ENCODE measurements at regions not wholly inside any gene's neighbourhood (a gene's known extent, or its start where the extent isn't known, plus 50 kb on each side); places are given as distances from the start of the nearest gene placed in this dataset.
A peak's percentile ranks its signal among the peaks of the same experiment; 100 is the strongest.

- Histone ChIP-seq H3K27me3 (ENCODE audit: control insufficient read depth in 2 of 2, insufficient read depth in 1 of 2, low read length in 1 of 2) (no peaks in the 10 kb centered on the region), H3K9me3 (ENCODE audit: control insufficient read depth in 2 of 2, insufficient read depth in 1 of 2, low read length in 1 of 2) (no peaks in the 10 kb centered on the region), H3K27ac (ENCODE audit: low read depth in 1 of 2, low read length in 1 of 2) (no peak overlapping the region), H3K36me3 (ENCODE audit: control insufficient read depth in 2 of 2, insufficient read depth in 2 of 2, low read length in 1 of 2) (no peaks in the 10 kb centered on the region), H3K4me1 (ENCODE audit: control insufficient read depth in 2 of 2, insufficient read depth in 2 of 2, low read length in 2 of 2) (no peaks in the 10 kb centered on the region), H3K4me3 (ENCODE audit: low read length in 2 of 2) (no peak overlapping the region)
- DNase-seq (ENCODE audit: low read depth in 6 of 9, low spot score in 9 of 9) = no peak
- 16% methylated on average over 1 of the region's 1 CpG for WGBS
Measured at GRCh38 chr3:178967177-178967532, 104.5 kb downstream of the ZMAT3 start.

- Histone ChIP-seq H3K4me3 (ENCODE audit: low read length in 2 of 2) (no peak overlapping the region), H3K9me3 (ENCODE audit: control insufficient read depth in 2 of 2, insufficient read depth in 1 of 2, low read length in 1 of 2) (no peaks in the 10 kb centered on the region), H3K36me3 (ENCODE audit: control insufficient read depth in 2 of 2, insufficient read depth in 2 of 2, low read length in 1 of 2) (no peaks in the 10 kb centered on the region), H3K27me3 (ENCODE audit: control insufficient read depth in 2 of 2, insufficient read depth in 1 of 2, low read length in 1 of 2) (no peaks in the 10 kb centered on the region), H3K27ac (ENCODE audit: low read depth in 1 of 2, low read length in 1 of 2) (no peak overlapping the region), H3K4me1 (ENCODE audit: control insufficient read depth in 2 of 2, insufficient read depth in 2 of 2, low read length in 2 of 2) (no peaks in the 10 kb centered on the region)
- DNase-seq (ENCODE audit: low read depth in 6 of 9, low spot score in 9 of 9) = peak in 4 of 9 donors; percentile 2 to 34 (median 3)
- 48% methylated on average over 6 of the region's 6 CpGs for WGBS
Measured at GRCh38 chr3:178966299-178967176, 105.1 kb downstream of the ZMAT3 start.

- H3K9me3 ChIP-seq (ENCODE audit: control insufficient read depth in 2 of 2, insufficient read depth in 1 of 2, low read length in 1 of 2) = no peaks in the 10 kb centered on the region
- no peak for DNase-seq (ENCODE audit: low read depth in 6 of 9, low spot score in 9 of 9)
- WGBS = 70% methylated on average over 4 of the region's 4 CpGs
Measured at GRCh38 chr3:178964551-178964950, 107.1 kb downstream of the ZMAT3 start.

GRCh38 chr3:178960918-178961317 is 110.7 kb downstream of the ZMAT3 start:
- no peak overlapping the region for H3K27ac ChIP-seq (ENCODE audit: low read depth in 1 of 2, low read length in 1 of 2)
- H3K27me3 ChIP-seq (ENCODE audit: control insufficient read depth in 2 of 2, insufficient read depth in 1 of 2, low read length in 1 of 2) = no peaks in the 10 kb centered on the region
- no peaks in the 10 kb centered on the region for H3K4me1 ChIP-seq (ENCODE audit: control insufficient read depth in 2 of 2, insufficient read depth in 2 of 2, low read length in 2 of 2)
- H3K36me3 ChIP-seq (ENCODE audit: control insufficient read depth in 2 of 2, insufficient read depth in 2 of 2, low read length in 1 of 2) = no peaks in the 10 kb centered on the region
- no peak overlapping the region for H3K4me3 ChIP-seq (ENCODE audit: low read length in 2 of 2)
- no peaks in the 10 kb centered on the region for H3K9me3 ChIP-seq (ENCODE audit: control insufficient read depth in 2 of 2, insufficient read depth in 1 of 2, low read length in 1 of 2)
- DNase-seq (ENCODE audit: low read depth in 6 of 9, low spot score in 9 of 9) = no peak

More at GRCh38 chr3:178964551-178964950, 107.1 kb downstream of the ZMAT3 start:
- H3K27ac ChIP-seq (ENCODE audit: low read depth in 1 of 2, low read length in 1 of 2) = no peak overlapping the region
- H3K27me3 ChIP-seq (ENCODE audit: control insufficient read depth in 2 of 2, insufficient read depth in 1 of 2, low read length in 1 of 2) = no peaks in the 10 kb centered on the region
- H3K36me3 ChIP-seq (ENCODE audit: control insufficient read depth in 2 of 2, insufficient read depth in 2 of 2, low read length in 1 of 2) = no peaks in the 10 kb centered on the region
- H3K4me1 ChIP-seq (ENCODE audit: control insufficient read depth in 2 of 2, insufficient read depth in 2 of 2, low read length in 2 of 2) = no peaks in the 10 kb centered on the region
- H3K4me3 ChIP-seq (ENCODE audit: low read length in 2 of 2) = no peak overlapping the region

DNA sequence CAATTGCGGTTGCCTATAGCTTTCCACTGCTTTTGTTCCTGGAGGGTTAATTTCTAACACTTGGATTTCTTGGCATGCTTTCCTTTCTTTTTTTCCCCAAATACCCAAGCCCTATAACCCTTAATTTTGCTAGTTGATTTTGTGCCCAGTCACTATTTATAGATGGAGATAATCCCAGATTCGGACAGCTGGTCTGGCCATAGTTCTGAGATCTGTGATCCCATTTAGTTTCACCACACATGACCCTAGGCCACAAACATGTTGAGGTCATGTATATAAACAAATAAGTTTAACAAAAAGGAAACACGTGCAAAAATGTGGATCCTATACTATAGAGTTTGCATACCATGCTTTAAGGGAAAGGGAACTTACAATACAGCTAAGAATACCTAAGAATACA is 111.4 kb downstream of the ZMAT3 start:
- DNase-seq (ENCODE audit: low read depth in 6 of 9, low spot score in 9 of 9) = no peak
- Histone ChIP-seq H3K27me3 (ENCODE audit: control insufficient read depth in 2 of 2, insufficient read depth in 1 of 2, low read length in 1 of 2) (no peaks in the 10 kb centered on the region), H3K36me3 (ENCODE audit: control insufficient read depth in 2 of 2, insufficient read depth in 2 of 2, low read length in 1 of 2) (no peaks in the 10 kb centered on the region), H3K9me3 (ENCODE audit: control insufficient read depth in 2 of 2, insufficient read depth in 1 of 2, low read length in 1 of 2) (no peaks in the 10 kb centered on the region), H3K4me1 (ENCODE audit: control insufficient read depth in 2 of 2, insufficient read depth in 2 of 2, low read length in 2 of 2) (no peaks in the 10 kb centered on the region), H3K4me3 (ENCODE audit: low read length in 2 of 2) (no peak overlapping the region), H3K27ac (ENCODE audit: low read depth in 1 of 2, low read length in 1 of 2) (no peak overlapping the region)
- WGBS = 68% methylated on average over 3 of the region's 3 CpGs

GRCh38 chr3:178950676-178951075 is 120.9 kb downstream of the ZMAT3 start:
- 47% methylated on average over 2 of the region's 2 CpGs for WGBS
- DNase-seq (ENCODE audit: low read depth in 6 of 9, low spot score in 9 of 9) = no peak
- no peaks in the 10 kb centered on the region for H3K9me3 ChIP-seq (ENCODE audit: control insufficient read depth in 2 of 2, insufficient read depth in 1 of 2, low read length in 1 of 2)
- no peak overlapping the region for H3K27ac ChIP-seq (ENCODE audit: low read depth in 1 of 2, low read length in 1 of 2)
- H3K4me1 ChIP-seq (ENCODE audit: control insufficient read depth in 2 of 2, insufficient read depth in 2 of 2, low read length in 2 of 2) = no peaks in the 10 kb centered on the region
- no peaks in the 10 kb centered on the region for H3K27me3 ChIP-seq (ENCODE audit: control insufficient read depth in 2 of 2, insufficient read depth in 1 of 2, low read length in 1 of 2)
- H3K4me3 ChIP-seq (ENCODE audit: low read length in 2 of 2) = no peak overlapping the region
- H3K36me3 ChIP-seq (ENCODE audit: control insufficient read depth in 2 of 2, insufficient read depth in 2 of 2, low read length in 1 of 2) = no peaks in the 10 kb centered on the region

GRCh38 chr3:178949896-178950295 is 121.7 kb downstream of the ZMAT3 start:
- Histone ChIP-seq H3K27ac (ENCODE audit: low read depth in 1 of 2, low read length in 1 of 2) (no peak overlapping the region), H3K27me3 (ENCODE audit: control insufficient read depth in 2 of 2, insufficient read depth in 1 of 2, low read length in 1 of 2) (no peaks in the 10 kb centered on the region), H3K9me3 (ENCODE audit: control insufficient read depth in 2 of 2, insufficient read depth in 1 of 2, low read length in 1 of 2) (no peaks in the 10 kb centered on the region), H3K4me3 (ENCODE audit: low read length in 2 of 2) (no peak overlapping the region), H3K4me1 (ENCODE audit: control insufficient read depth in 2 of 2, insufficient read depth in 2 of 2, low read length in 2 of 2) (no peaks in the 10 kb centered on the region), H3K36me3 (ENCODE audit: control insufficient read depth in 2 of 2, insufficient read depth in 2 of 2, low read length in 1 of 2) (no peaks in the 10 kb centered on the region)
- no peak for DNase-seq (ENCODE audit: low read depth in 6 of 9, low spot score in 9 of 9)
- 96% methylated on average over 3 of the region's 3 CpGs for WGBS

- no peaks in the 10 kb centered on the region for H3K27me3 ChIP-seq (ENCODE audit: control insufficient read depth in 2 of 2, insufficient read depth in 1 of 2, low read length in 1 of 2)
- H3K4me1 ChIP-seq (ENCODE audit: control insufficient read depth in 2 of 2, insufficient read depth in 2 of 2, low read length in 2 of 2) = no peaks in the 10 kb centered on the region
- no peaks in the 10 kb centered on the region for H3K36me3 ChIP-seq (ENCODE audit: control insufficient read depth in 2 of 2, insufficient read depth in 2 of 2, low read length in 1 of 2)
- H3K27ac ChIP-seq (ENCODE audit: low read depth in 1 of 2, low read length in 1 of 2) = no peak overlapping the region
- no peak overlapping the region for H3K4me3 ChIP-seq (ENCODE audit: low read length in 2 of 2)
- DNase-seq (ENCODE audit: low read depth in 6 of 9, low spot score in 9 of 9) = no peak
- H3K9me3 ChIP-seq (ENCODE audit: control insufficient read depth in 2 of 2, insufficient read depth in 1 of 2, low read length in 1 of 2) = no peaks in the 10 kb centered on the region
Measured at GRCh38 chr3:178948546-178948945, 123.1 kb downstream of the ZMAT3 start.

GRCh38 chr3:178947738-178948137 is 123.9 kb downstream of the ZMAT3 start:
- H3K4me1 ChIP-seq (ENCODE audit: control insufficient read depth in 2 of 2, insufficient read depth in 2 of 2, low read length in 2 of 2) = no peaks in the 10 kb centered on the region
- H3K27ac ChIP-seq (ENCODE audit: low read depth in 1 of 2, low read length in 1 of 2) = no peak overlapping the region
- DNase-seq (ENCODE audit: low read depth in 6 of 9, low spot score in 9 of 9) = no peak
- no peaks in the 10 kb centered on the region for H3K9me3 ChIP-seq (ENCODE audit: control insufficient read depth in 2 of 2, insufficient read depth in 1 of 2, low read length in 1 of 2)
- H3K4me3 ChIP-seq (ENCODE audit: low read length in 2 of 2) = no peak overlapping the region
- H3K36me3 ChIP-seq (ENCODE audit: control insufficient read depth in 2 of 2, insufficient read depth in 2 of 2, low read length in 1 of 2) = no peaks in the 10 kb centered on the region
- H3K27me3 ChIP-seq (ENCODE audit: control insufficient read depth in 2 of 2, insufficient read depth in 1 of 2, low read length in 1 of 2) = no peaks in the 10 kb centered on the region
